Tibial artery (tissue), 4 donors: ENCODE measurements at regions not wholly inside any gene's neighbourhood (a gene's known extent, or its start where the extent isn't known, plus 50 kb on each side); places are given as distances from the start of the nearest gene placed in this dataset.

ENCODE experiments used
- DNase-seq, 2 donors: peaks; one replicate each; pipeline ENCODE4 v3.0.0-alpha.2; 2019
- H3K27ac ChIP-seq, 2 donors: fragments of 200-600 bp; sonication (generic) in 1 of 2; 1 replicate in 1 of 2; 2 replicates in 1 of 2; pipeline ENCODE4 v1.5.1; 2018 to 2019; ENCODE audit warnings: mild to moderate bottlenecking in 1 of 2
- H3K27me3 ChIP-seq, 2 donors: fragments of 200-600 bp; sonication (generic) in 1 of 2; one replicate each; pipeline versions ENCODE4 v1.5.1 to v1.6.0; 2016 to 2019
- H3K36me3 ChIP-seq, 3 donors: fragments of 200-600 bp; sonication (generic) in 2 of 3; one replicate each; pipeline ENCODE4 v1.5.1; 2016 to 2019; ENCODE audit warnings: mild to moderate bottlenecking in 2 of 3
- H3K4me1 ChIP-seq, 4 donors: fragments of 200-600 bp; sonication (generic) in 2 of 4; 1 replicate in 3 of 4; 2 replicates in 1 of 4; pipeline ENCODE4 v1.5.1; 2016 to 2019
- H3K4me3 ChIP-seq, 2 donors: fragments of 200-600 bp; sonication (generic) in 1 of 2; 1 replicate in 1 of 2; 2 replicates in 1 of 2; pipeline ENCODE4 v1.5.1; 2018 to 2019; ENCODE audit warnings: mild to moderate bottlenecking in 2 of 2
- H3K9me3 ChIP-seq, 3 donors: fragments of 200-600 bp; sonication (generic) in 1 of 3; one replicate each; pipeline ENCODE4 v1.5.1; 2016 to 2019
- intact Hi-C: fragments of 100-400 bp; cut with DNase I; formaldehyde crosslinking; loops from one replicate; pipeline ENCODE4 v1.15.0; 2023; ENCODE audit warnings: low total_unique reads
- TF ChIP-seq, protein P1 (sequence below), 2 experiments: fragments of 200-600 bp in 1 of 2; fragments of 450-650 bp in 1 of 2; IDR thresholded peaks; one replicate each; pipeline ENCODE4 v1.5.1; 2017 to 2019; ENCODE audit warnings: antibody characterized with exemption in 2 of 2, mild to moderate bottlenecking in 1 of 2, moderate library complexity in 1 of 2

DNA sequence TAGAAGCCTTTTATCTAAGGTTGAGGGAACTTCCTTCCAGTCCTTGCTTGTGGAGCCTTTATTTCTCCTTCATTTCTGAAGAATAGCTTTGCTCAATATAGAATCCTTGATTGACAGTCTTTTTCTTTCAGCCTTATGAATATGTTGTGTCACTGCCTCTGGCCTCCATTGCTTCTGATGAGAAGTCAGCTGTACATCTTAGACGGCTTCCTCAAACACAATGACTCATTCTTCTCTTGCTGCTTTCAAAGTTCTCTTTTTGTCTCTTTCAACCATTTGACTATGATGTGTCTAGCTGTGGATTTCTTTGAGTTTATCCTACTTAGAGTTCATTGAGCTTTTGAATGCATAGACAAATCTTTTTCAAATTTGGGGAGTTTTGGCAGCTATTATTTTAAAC lies 893.2 kb downstream of the BRD1 start:
- no peak for DNase-seq
- intact Hi-C loops: no loop called here
- TF ChIP-seq, protein P1, sequence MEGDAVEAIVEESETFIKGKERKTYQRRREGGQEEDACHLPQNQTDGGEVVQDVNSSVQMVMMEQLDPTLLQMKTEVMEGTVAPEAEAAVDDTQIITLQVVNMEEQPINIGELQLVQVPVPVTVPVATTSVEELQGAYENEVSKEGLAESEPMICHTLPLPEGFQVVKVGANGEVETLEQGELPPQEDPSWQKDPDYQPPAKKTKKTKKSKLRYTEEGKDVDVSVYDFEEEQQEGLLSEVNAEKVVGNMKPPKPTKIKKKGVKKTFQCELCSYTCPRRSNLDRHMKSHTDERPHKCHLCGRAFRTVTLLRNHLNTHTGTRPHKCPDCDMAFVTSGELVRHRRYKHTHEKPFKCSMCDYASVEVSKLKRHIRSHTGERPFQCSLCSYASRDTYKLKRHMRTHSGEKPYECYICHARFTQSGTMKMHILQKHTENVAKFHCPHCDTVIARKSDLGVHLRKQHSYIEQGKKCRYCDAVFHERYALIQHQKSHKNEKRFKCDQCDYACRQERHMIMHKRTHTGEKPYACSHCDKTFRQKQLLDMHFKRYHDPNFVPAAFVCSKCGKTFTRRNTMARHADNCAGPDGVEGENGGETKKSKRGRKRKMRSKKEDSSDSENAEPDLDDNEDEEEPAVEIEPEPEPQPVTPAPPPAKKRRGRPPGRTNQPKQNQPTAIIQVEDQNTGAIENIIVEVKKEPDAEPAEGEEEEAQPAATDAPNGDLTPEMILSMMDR (IDR thresholded peaks at IDR 0.05): no peak
- no peak overlapping the region for H3K27ac ChIP-seq
- no peak overlapping the region for H3K4me3 ChIP-seq
- H3K9me3 ChIP-seq: peaks cover 0 to 5% (median 0%) of the 10 kb centered on the region in 3 donors
- H3K4me1 ChIP-seq: no peaks in the 10 kb centered on the region
- H3K36me3 ChIP-seq: no peaks in the 10 kb centered on the region
- H3K27me3 ChIP-seq: no peaks in the 10 kb centered on the region

DNA sequence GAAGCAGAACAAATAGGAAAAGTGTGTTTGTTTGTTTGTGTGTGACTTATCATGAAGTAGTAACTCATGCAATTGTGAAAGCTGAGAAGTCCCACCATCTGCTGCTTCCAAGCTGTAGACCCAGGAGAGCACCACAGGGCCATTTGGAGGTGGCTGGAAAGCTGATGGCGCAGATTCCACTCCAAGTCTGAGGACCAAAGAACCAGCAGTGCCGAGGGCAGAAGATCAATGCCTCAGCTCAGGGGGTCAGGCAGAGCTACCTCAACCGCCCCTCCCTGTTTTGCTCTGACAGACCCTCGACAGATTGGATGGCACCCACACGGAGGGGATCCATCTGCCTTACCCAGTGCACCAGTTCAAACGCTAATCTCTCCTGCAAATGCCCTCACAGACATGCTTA lies 896.2 kb downstream of the BRD1 start:
- TF ChIP-seq, protein P1 (IDR thresholded peaks at IDR 0.05): no peak
- H3K27ac ChIP-seq: no peak overlapping the region
- intact Hi-C loops: no loop called here
- H3K36me3 ChIP-seq: no peaks in the 10 kb centered on the region
- no peaks in the 10 kb centered on the region for H3K4me1 ChIP-seq
- H3K4me3 ChIP-seq: no peak overlapping the region
- H3K9me3 ChIP-seq: peaks cover 0 to 5% (median 0%) of the 10 kb centered on the region in 3 donors
- H3K27me3 ChIP-seq: no peaks in the 10 kb centered on the region
- DNase-seq: peak in 1 of 2 donors; percentile 37

DNA sequence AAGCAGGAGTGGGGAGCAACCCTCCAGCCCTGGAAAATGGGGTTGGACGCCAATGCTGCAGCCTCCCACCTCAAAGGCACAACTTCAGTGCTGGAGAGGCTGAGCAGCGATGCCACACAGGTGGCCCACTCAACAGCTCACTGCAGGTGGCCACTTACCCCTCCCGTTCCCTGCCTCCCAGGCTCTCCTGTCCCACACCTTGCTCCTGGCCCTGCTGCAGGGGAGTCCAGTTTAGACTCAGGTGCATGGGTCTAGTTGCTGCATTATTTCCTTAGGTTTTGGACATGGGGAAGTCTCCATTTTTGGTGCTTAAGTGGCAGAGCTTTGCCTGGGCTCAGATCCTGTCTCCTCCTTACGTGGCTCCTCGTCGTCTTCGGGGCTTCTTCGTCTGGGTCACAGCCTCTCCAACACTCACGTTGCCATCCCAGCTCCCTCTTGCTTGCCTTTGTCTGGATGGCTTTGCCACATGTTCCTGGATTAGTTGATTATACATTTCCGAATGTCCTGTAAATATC lies 898.3 kb downstream of the BRD1 start:
- Histone ChIP-seq H3K27ac (no peak overlapping the region), H3K4me3 (no peak overlapping the region)
- TF ChIP-seq, protein P1 (IDR thresholded peaks at IDR 0.05): no peak

DNA sequence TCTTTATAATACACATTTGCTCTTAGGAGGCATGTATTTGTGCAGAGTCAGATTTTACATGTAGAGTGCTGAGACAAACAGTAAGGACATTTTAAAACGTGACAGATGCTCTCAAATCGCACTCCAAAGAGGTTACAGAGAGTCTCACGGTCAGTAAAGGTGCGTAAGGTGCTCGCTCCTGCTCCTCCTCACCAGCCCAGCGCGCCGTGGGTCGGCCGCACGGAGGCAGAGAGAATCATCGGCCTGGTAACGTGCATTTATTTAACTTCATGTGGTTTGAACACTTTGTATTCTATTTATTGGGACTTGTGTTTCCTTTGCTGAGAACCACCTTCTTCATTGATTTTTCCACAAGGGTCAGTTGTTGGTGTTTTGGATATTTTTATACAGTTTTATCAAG lies 900.1 kb downstream of the BRD1 start:
- TF ChIP-seq, protein P1 (IDR thresholded peaks at IDR 0.05): no peak
- no peaks in the 10 kb centered on the region for H3K36me3 ChIP-seq
- peaks cover 0 to 2% of the 10 kb centered on the region in 2 donors for H3K27me3 ChIP-seq
- H3K4me3 ChIP-seq: no peak overlapping the region
- peak in 1 of 2 donors; percentile 27 for DNase-seq
- intact Hi-C loops: no loop called here
- H3K9me3 ChIP-seq: no peaks in the 10 kb centered on the region
- no peaks in the 10 kb centered on the region for H3K4me1 ChIP-seq
- H3K27ac ChIP-seq: no peak overlapping the region

More for the DNA sequence above, 898.3 kb downstream of the BRD1 start:
- no peaks in the 10 kb centered on the region for H3K4me1 ChIP-seq
- H3K27me3 ChIP-seq: peaks cover 0 to 2% of the 10 kb centered on the region in 2 donors
- peak in 1 of 2 donors; percentile 40 for DNase-seq
- H3K9me3 ChIP-seq: no peaks in the 10 kb centered on the region
- intact Hi-C loops: no loop called here
- no peaks in the 10 kb centered on the region for H3K36me3 ChIP-seq

DNA sequence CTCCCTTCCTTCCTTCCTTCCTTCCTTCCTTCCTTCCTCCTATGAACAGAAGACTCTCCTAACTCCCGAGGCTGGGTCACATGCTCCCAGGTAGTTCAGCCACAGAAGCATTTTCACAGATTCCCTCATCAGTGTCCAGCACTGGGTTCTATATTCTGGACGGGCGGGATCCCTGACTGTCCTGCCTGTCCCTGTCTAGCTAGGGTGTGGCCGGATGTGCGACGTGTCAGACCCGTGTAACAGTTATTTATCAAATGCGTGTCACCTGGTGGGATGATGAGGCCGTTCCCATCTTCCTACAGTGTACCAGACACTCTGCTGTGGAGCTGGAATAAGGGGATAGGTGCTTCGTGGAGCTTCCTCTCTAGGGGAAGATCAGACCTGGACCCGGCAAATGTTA lies 901.0 kb downstream of the BRD1 start:
- DNase-seq: peak in 1 of 2 donors; percentile 32
- no peaks in the 10 kb centered on the region for H3K4me1 ChIP-seq

More for the DNA sequence above, 901.0 kb downstream of the BRD1 start:
- Histone ChIP-seq H3K9me3 (no peaks in the 10 kb centered on the region), H3K27ac (no peak overlapping the region), H3K27me3 (peaks cover 0 to 8% of the 10 kb centered on the region in 2 donors), H3K4me3 (no peak overlapping the region), H3K36me3 (no peaks in the 10 kb centered on the region)
- intact Hi-C loops: no loop called here
- TF ChIP-seq, protein P1 (IDR thresholded peaks at IDR 0.05): no peak
